Uterus (tissue), 2 donors: ENCODE measurements at regions not wholly inside any gene's neighbourhood (a gene's known extent, or its start where the extent isn't known, plus 50 kb on each side); places are given as distances from the start of the nearest gene placed in this dataset.

Experiments
- POLR2A ChIP-seq, 2 donors: fragments of 450-650 bp; IDR thresholded peaks; one replicate each; pipeline ENCODE4 v1.6.1; 2016; ENCODE audit warnings: antibody characterized with exemption in 2 of 2, mild to moderate bottlenecking in 1 of 2, moderate library complexity in 1 of 2
- TF ChIP-seq, protein P1 (sequence below), 4 experiments: fragments of 200-600 bp in 2 of 4; fragments of 450-650 bp in 2 of 4; sonication (generic) in 2 of 4; IDR thresholded peaks; one replicate each; pipeline ENCODE4 v1.5.1; 2016 to 2019; ENCODE audit warnings: antibody characterized with exemption in 4 of 4, mild to moderate bottlenecking in 2 of 4, moderate library complexity in 1 of 4

DNA sequence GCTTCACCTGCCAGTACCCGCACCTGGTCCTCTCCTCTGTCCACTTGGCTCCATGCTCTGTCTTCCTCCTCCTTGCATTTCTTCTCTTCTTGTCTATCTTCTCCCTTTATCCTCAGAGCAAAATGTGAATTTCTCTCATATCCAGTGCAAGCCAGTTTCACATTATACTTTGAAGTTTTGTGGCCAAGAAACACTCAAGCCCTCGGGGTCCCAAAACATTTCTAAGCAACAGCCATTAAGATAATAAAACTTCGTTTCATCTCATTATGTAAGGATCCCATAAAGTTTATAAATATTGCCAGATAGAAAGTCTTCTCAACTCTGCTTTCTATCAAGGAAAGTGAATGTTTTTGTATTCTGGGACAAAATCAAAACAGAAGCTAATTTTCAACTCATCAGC lies 178.8 kb downstream of the SNX18 start:
- TF ChIP-seq, protein P1, sequence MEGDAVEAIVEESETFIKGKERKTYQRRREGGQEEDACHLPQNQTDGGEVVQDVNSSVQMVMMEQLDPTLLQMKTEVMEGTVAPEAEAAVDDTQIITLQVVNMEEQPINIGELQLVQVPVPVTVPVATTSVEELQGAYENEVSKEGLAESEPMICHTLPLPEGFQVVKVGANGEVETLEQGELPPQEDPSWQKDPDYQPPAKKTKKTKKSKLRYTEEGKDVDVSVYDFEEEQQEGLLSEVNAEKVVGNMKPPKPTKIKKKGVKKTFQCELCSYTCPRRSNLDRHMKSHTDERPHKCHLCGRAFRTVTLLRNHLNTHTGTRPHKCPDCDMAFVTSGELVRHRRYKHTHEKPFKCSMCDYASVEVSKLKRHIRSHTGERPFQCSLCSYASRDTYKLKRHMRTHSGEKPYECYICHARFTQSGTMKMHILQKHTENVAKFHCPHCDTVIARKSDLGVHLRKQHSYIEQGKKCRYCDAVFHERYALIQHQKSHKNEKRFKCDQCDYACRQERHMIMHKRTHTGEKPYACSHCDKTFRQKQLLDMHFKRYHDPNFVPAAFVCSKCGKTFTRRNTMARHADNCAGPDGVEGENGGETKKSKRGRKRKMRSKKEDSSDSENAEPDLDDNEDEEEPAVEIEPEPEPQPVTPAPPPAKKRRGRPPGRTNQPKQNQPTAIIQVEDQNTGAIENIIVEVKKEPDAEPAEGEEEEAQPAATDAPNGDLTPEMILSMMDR (IDR thresholded peaks at IDR 0.05) = no peak
- TF ChIP-seq POLR2A (IDR thresholded peaks at IDR 0.05) = no peak
